GM12878 (cell line): ENCODE measurements at regions not wholly inside any gene's neighbourhood (a gene's known extent, or its start where the extent isn't known, plus 50 kb on each side); places are given as distances from the start of the nearest gene placed in this dataset.

Source experiments
- ATAC-seq: fragments of 200-7000 bp; cut with Tn5 transposase; 3 replicates; pipeline ENCODE4 v1.9.1; 2020; ENCODE audit warnings: mild to moderate bottlenecking, moderate library complexity
- BruUV-seq: library from RNA; stranded (reverse); fragments of 400-500 nt; replicated peaks from 2 replicates; lab custom pipeline; 2021; lab: Mats Ljungman, UMichigan
- CTCF ChIA-PET: fragments of 300-600 bp; sonication (Branson Sonifier 250); formaldehyde crosslinking; extraction: SDS; loops from one replicate; lab custom pipeline; 2021; ENCODE audit warnings: inconsistent platforms; lab: Yijun Ruan, JAX
- POLR2A ChIA-PET: fragments of 350-600 bp; formaldehyde crosslinking; extraction: SDS; loops from one replicate; lab custom pipeline; 2021; ENCODE audit warnings: inconsistent platforms; lab: Charles Lee
- RAD21 ChIA-PET: fragments of 300-600 bp; sonication (Branson Sonifier 250); formaldehyde crosslinking; loops from one replicate; lab custom pipeline; 2023; ENCODE audit warnings: antibody characterized with exemption; ENCODE audit not compliant: unreplicated experiment; lab: Charles Lee
- SMC1A ChIA-PET: fragments of 300-600 bp; sonication (Branson Sonifier 250); formaldehyde crosslinking; loops from one replicate; lab custom pipeline; 2023; ENCODE audit not compliant: unreplicated experiment, uncharacterized antibody; lab: Charles Lee
- DNase-seq: peaks from one replicate; pipeline ENCODE4 v3.0.0-alpha.2; 2011; ENCODE audit warnings: low read depth, low spot score
- FAIRE-seq: peaks from 3 replicates; lab custom pipeline; 2011; peaks lifted over from hg19 to GRCh38; lab: Jason Lieb, UNC
- H2AFZ ChIP-seq: 2 replicates; pipeline ENCODE4 v1.6.0; 2011; ENCODE audit warnings: low read depth, low read length, control low read depth; ENCODE audit not compliant: control insufficient read depth
- H3K27ac ChIP-seq: 2 replicates; pipeline ENCODE4 v1.5.1; 2011; ENCODE audit warnings: control low read depth; ENCODE audit not compliant: control insufficient read depth, insufficient read depth
- H3K27me3 ChIP-seq, 2 experiments: replicated peaks in 1 of 2; 2 replicates each; pipeline versions ENCODE4 v1.6.0 to v1.6.1; 2011; ENCODE audit warnings: low read length in 1 of 2; ENCODE audit not compliant: control insufficient read depth in 2 of 2, insufficient read depth in 2 of 2
- H3K36me3 ChIP-seq, 2 experiments: 2 replicates each; pipeline ENCODE4 v1.5.1; 2011; ENCODE audit warnings: low read length in 1 of 2; ENCODE audit not compliant: control insufficient read depth in 2 of 2, insufficient read depth in 2 of 2
- H3K4me1 ChIP-seq: 2 replicates; pipeline ENCODE4 v1.6.1; 2011; ENCODE audit warnings: mild to moderate bottlenecking, low read length, moderate library complexity, mixed read lengths; ENCODE audit not compliant: control insufficient read depth, insufficient read depth
- H3K4me2 ChIP-seq: 2 replicates; pipeline ENCODE4 v1.6.0; 2011; ENCODE audit warnings: control low read depth; ENCODE audit not compliant: control insufficient read depth, insufficient read depth
- H3K4me3 ChIP-seq: fragments of 200-600 bp; sonication (generic); 2 replicates; pipeline ENCODE4 v1.5.1; 2016
- H3K79me2 ChIP-seq: 2 replicates; pipeline ENCODE4 v1.6.0; 2011; ENCODE audit warnings: low read length; ENCODE audit not compliant: control insufficient read depth, insufficient read depth
- H3K9ac ChIP-seq: 2 replicates; pipeline ENCODE4 v1.8.0; 2011; ENCODE audit warnings: low read length, control low read depth, mixed read lengths; ENCODE audit not compliant: control insufficient read depth, insufficient read depth
- H3K9me3 ChIP-seq: replicated peaks from 3 replicates; pipeline ENCODE4 v1.5.1; 2011; ENCODE audit warnings: mild to moderate bottlenecking, low read length; ENCODE audit not compliant: control insufficient read depth, insufficient read depth
- H4K20me1 ChIP-seq: 2 replicates; pipeline ENCODE4 v1.6.0; 2011; ENCODE audit not compliant: control insufficient read depth, insufficient read depth
- ATF3 ChIP-seq: IDR thresholded peaks from 2 replicates; pipeline ENCODE4 v1.6.1; 2011; ENCODE audit warnings: low read depth, mild to moderate bottlenecking, low read length, moderate library complexity, borderline replicate concordance; ENCODE audit errors: extremely low read depth
- CREM ChIP-seq: IDR thresholded peaks from 2 replicates; pipeline ENCODE4 v1.6.1; 2014; ENCODE audit warnings: antibody characterized with exemption, low read depth
- HSF1 ChIP-seq: fragments of 150-350 bp; IDR thresholded peaks from 2 replicates; pipeline ENCODE4 v1.6.1; 2014; ENCODE audit warnings: mild to moderate bottlenecking, low read depth, low read length
- JUND ChIP-seq: IDR thresholded peaks from 2 replicates; pipeline ENCODE4 v1.6.1; 2012; ENCODE audit warnings: low read depth, mild to moderate bottlenecking, low read length, improper control_type of control experiment, moderate library complexity
- KAT2A ChIP-seq: conservative IDR thresholded peaks from 2 replicates; pipeline ENCODE4 v1.6.1; 2011; ENCODE audit warnings: low read depth, low read length; ENCODE audit not compliant: control insufficient read depth
- MLLT1 ChIP-seq: fragments of 450-650 bp; IDR thresholded peaks from 2 replicates; pipeline ENCODE4 v1.6.1; 2016; ENCODE audit warnings: mild to moderate bottlenecking
- SREBF1 ChIP-seq: IDR thresholded peaks from 2 replicates; pipeline ENCODE4 v1.6.1; 2012; ENCODE audit warnings: mild to moderate bottlenecking, low read length
- TCF7 ChIP-seq: IDR thresholded peaks from 2 replicates; pipeline ENCODE4 v1.6.1; 2014; ENCODE audit warnings: antibody characterized with exemption, borderline replicate concordance
- YBX1 ChIP-seq: fragments of 450-650 bp; IDR thresholded peaks from 2 replicates; pipeline ENCODE4 v1.6.1; 2016; ENCODE audit warnings: antibody characterized with exemption
- WGBS: methylation state at CpG from one replicate; pipeline ENCODE4 v1.1.6; 2016; ENCODE audit warnings: low lambda C conversion rate; ENCODE audit not compliant: insufficient replicate concordance, insufficient coverage; ENCODE audit errors: missing lambda C conversion rate; 5-methylcytosine and 5-hydroxymethylcytosine counted together
- in situ Hi-C: fragments of 300-500 bp; cut with MboI; formaldehyde crosslinking; loops from 9 replicates; pipeline ENCODE4 v1.14.3; 2018; ENCODE audit warnings: mixed read lengths
- intact Hi-C: fragments of 100-400 bp; cut with micrococcal nuclease; formaldehyde crosslinking; loops from one replicate; pipeline ENCODE4 v1.14.2; 2022; ENCODE audit not compliant: unreplicated experiment
- TF ChIP-seq, protein P1 (sequence below): fragments of 450-650 bp; formaldehyde crosslinking; IDR thresholded peaks from 2 replicates; pipeline ENCODE4 v1.4.0; 2022; ENCODE audit warnings: mild to moderate bottlenecking, moderate library complexity

DNA sequence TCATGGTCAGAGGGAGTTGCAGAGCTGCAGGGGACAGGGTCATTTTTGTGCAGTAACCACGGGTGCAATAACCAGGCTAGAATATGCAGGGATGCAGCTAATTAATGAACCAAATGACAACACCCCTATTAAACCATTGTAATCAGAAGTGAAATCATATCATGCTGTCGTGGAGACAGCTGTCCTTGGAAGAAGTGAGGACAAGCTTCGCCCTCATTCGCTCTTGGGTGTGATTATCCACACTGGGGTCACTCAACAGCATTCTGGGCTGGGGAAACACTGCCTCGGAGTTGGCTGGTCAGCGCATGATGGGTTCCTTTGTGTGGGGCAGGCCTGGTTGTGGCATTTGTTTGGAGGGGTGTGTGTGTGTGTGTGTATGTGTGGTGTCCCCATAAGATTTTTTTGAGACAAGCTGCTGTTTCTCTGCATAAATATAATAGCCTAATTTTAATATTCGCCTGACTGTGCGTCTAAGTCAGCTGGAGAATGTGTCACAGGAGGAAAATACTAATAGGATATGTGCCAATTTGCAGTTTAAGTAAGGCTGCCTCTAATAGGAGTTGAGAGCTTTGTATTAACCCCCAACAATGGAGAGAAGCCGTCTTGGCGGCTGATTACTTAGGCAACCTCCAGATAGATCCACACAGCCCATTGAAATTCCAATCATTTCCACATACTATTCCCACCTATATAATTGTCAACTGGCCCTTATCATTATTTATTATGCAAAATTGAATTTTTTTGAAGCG is 149.4 kb downstream of the DNAJB6 start:
- Histone ChIP-seq H3K9ac (no peak overlapping the region), H3K79me2 (no peaks in the 10 kb centered on the region), H3K27me3 (no peaks in the 10 kb centered on the region), H4K20me1 (no peaks in the 10 kb centered on the region), H3K4me3 (no peak overlapping the region), H2AFZ (no peak overlapping the region), H3K9me3 (no peaks in the 10 kb centered on the region; the same call in 1 of the 3 replicates), H3K4me1 (no peaks in the 10 kb centered on the region)
- intact Hi-C loops = no loop called here
- DNase-seq (no peak), ATAC-seq (no peak), FAIRE-seq (no peak)
- RAD21 ChIA-PET = no interaction called here
- 42% methylated on average over 11 of the region's 11 CpGs for WGBS
- SMC1A ChIA-PET = no interaction called here
- no TSS peak for BruUV-seq
- POLR2A ChIA-PET = no interaction called here
- CTCF ChIA-PET = interaction anchor here (1.4 kb wide), 1 partner anchor 11 kb away, joined by 4 read pairs; no protein-coding TSS in a partner anchor
- TF ChIP-seq TCF7 (no peak), CREM (no peak), ATF3 (no peak), YBX1 (no peak), KAT2A (no peak), MLLT1 (no peak), JUND (no peak), HSF1 (no peak), SREBF1 (no peak)
- TF ChIP-seq, protein P1, sequence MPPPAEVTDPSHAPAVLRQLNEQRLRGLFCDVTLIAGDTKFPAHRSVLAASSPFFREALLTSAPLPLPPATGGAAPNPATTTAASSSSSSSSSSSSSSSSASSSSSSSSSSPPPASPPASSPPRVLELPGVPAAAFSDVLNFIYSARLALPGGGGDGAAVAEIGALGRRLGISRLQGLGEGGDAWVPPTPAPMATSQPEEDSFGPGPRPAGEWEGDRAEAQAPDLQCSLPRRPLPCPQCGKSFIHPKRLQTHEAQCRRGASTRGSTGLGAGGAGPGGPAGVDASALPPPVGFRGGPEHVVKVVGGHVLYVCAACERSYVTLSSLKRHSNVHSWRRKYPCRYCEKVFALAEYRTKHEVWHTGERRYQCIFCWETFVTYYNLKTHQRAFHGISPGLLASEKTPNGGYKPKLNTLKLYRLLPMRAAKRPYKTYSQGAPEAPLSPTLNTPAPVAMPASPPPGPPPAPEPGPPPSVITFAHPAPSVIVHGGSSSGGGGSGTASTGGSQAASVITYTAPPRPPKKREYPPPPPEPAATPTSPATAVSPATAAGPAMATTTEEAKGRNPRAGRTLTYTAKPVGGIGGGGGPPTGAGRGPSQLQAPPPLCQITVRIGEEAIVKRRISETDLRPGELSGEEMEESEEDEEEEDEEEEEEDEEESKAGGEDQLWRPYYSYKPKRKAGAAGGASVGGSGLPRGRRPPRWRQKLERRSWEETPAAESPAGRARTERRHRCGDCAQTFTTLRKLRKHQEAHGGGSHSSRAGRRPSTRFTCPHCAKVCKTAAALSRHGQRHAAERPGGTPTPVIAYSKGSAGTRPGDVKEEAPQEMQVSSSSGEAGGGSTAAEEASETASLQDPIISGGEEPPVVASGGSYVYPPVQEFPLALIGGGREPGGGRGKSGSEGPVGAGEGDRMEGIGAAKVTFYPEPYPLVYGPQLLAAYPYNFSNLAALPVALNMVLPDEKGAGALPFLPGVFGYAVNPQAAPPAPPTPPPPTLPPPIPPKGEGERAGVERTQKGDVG (CRISPR knock-in tag) = no peak
- TF ChIP-seq, all 136 proteins: peak for 0
- H3K36me3 ChIP-seq = no peaks in the 10 kb centered on the region
- H3K4me2 ChIP-seq = no peak overlapping the region
- in situ Hi-C loops = no loop called here
- no peak overlapping the region for H3K27ac ChIP-seq
